22Rv1 (cell line): ENCODE measurements at regions not wholly inside any gene's neighbourhood (a gene's known extent, or its start where the extent isn't known, plus 50 kb on each side); places are given as distances from the start of the nearest gene placed in this dataset.

ENCODE experiments used
- ZFX ChIP-seq: fragments of 450-650 bp; IDR thresholded peaks from 2 replicates; pipeline ENCODE4 v1.6.1; 2017; ENCODE audit warnings: antibody characterized with exemption, borderline replicate concordance
- TF ChIP-seq, protein P1 (sequence below): fragments of 450-650 bp; IDR thresholded peaks from 2 replicates; pipeline ENCODE4 v1.5.1; 2017; ENCODE audit warnings: mild to moderate bottlenecking

DNA sequence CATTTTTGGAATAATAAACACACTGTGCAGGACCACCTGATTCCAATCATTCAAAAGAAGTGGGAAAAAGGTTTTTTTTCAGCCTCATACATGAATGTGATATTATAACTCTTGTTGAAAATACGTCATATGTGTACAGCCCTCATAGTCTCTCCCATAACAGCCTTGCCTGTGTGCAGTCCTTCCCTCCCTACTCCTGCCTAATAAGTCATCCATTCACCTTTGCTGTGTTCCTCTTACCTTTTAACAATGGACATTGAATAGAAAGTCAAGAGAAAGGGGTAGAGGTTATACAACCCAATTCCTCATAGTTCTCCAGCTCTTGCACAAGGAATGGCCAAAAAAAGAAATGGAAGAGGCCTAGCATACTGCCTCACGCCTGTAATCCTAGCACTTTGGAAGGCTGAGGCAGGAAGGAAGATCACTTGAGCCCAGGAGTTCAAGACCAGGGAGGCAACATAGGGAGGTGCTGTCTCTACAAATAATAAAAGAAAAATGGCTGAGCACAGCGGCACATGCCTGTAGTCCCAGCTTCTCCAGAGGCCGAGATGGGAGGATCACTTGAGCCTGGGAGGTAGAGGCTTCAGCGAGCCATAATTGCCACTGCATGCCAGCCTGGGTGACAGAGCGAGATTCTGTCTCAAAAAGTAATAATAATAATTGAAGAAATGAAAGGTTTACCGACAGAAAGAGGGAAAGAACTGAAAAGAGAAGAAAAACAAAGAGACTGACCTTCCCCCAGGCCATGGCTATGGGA is 356.1 kb upstream of the KIF2A start:
- TF ChIP-seq, protein P1, sequence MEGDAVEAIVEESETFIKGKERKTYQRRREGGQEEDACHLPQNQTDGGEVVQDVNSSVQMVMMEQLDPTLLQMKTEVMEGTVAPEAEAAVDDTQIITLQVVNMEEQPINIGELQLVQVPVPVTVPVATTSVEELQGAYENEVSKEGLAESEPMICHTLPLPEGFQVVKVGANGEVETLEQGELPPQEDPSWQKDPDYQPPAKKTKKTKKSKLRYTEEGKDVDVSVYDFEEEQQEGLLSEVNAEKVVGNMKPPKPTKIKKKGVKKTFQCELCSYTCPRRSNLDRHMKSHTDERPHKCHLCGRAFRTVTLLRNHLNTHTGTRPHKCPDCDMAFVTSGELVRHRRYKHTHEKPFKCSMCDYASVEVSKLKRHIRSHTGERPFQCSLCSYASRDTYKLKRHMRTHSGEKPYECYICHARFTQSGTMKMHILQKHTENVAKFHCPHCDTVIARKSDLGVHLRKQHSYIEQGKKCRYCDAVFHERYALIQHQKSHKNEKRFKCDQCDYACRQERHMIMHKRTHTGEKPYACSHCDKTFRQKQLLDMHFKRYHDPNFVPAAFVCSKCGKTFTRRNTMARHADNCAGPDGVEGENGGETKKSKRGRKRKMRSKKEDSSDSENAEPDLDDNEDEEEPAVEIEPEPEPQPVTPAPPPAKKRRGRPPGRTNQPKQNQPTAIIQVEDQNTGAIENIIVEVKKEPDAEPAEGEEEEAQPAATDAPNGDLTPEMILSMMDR, result no peak
- TF ChIP-seq ZFX, result no peak
